ENCODE measurements at regions not wholly inside any gene's neighbourhood (a gene's known extent, or its start where the extent isn't known, plus 50 kb on each side); places are given as distances from the start of the nearest gene placed in this dataset.
A peak's percentile ranks its signal among the peaks of the same experiment; 100 is the strongest.

DNA sequence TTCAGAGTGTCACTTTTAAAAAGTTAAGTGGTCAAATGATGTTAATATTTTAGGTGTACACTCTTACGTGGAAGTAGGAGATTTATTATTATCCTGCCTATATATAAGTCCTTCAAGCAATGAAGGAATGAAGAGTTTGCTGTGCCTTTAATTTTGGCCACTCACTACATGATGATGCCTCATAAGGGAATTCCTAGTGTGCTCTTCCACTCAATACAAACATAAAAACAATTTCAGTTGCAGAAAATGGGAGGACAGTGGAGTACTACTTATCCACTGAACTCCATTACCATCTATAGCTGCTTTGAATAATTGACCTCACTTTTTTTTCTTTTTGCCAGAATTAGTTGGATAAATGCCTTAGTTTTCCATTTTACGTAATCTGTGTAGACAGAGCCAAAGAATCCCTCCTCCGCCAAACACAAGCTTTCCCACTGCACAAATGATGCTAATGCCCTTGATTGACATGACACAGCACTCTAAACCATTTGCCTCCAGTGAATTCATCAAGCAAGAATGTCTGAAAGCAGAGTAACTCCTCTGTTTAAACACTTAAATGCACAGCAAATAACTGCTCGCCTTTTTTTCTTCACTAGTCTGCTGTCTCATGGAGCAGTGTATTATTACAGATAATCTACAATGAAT is 751.1 kb upstream of the FANCL start:
- DNase-seq, result peak; percentile 39

DNA sequence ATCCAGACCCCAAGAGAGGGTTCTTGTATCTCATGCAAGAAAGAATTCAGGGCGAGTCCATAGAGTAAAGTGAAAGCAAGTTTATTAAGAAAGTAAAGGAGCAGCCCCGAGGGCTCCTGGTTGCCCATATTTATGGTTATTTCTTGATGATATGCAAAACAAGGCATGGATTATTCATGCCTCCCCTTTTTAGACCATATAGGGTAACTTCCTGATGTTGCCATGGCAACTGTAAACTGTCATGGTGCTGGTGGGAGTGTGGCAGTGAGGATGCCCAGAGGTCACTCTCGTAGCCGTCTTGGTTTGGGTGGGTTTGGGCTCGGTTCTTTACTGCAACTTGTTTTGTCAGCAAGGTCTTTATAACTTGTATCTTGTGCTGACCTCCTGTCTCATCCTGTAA is 750.2 kb upstream of the FANCL start:
- no peak for DNase-seq

DNA sequence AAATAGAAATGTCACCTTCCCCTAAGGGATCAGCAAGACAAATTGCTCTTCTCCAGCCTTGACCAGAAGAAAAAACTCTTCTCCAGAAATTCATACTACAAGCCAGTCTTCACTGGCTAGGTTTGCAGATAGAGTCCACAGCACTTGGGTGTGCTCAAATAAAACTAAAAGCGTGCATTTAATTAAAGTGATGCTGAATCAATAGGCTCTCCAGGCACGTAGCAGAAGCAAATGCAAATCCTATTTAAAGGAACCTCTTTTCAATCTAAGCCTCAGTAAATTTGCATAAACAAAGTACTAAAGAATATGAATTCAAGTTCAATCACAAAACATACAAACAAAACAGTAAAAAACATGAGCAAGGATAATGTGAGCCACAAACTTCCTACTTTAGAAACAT is 744.4 kb upstream of the FANCL start:
- no peak for DNase-seq

DNA sequence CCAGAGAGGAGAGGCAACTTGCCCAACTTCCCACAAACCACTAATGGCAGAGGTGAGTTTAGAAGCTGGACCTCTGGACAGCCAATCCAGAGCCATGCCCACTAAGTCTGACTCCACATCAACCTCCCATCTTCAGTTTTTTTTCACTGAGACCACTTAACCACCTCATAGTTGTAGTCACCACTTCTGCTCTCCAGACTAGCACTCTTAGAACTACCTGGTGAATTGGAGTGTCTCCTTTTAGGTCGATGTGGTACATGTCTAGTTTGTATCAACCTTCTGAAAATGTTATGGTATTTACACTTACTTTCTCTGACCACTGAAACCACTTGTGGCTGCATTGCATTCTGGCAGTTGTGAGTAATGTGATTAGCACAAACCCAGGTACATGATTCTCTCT is 743.6 kb upstream of the FANCL start:
- DNase-seq, result no peak

DNA sequence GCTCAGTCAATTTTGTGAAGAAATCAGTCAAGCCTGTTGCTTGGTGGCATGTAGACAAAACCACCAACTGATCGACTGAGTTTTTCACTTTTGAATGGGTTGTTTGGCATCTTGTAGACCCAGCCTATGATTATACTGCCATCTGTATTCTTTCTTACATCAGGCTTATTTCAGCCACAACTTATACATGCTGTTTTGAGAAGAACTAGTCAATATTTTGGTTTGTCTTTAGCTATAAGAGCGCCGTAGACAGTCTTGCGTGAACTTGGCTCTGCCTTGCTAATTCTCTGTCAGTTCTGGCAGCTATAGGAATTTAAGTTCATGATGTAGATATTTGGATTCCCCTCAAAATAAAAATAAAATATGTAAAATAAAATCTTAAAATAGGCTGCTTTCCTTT is 742.0 kb upstream of the FANCL start:
- DNase-seq, result no peak

DNA sequence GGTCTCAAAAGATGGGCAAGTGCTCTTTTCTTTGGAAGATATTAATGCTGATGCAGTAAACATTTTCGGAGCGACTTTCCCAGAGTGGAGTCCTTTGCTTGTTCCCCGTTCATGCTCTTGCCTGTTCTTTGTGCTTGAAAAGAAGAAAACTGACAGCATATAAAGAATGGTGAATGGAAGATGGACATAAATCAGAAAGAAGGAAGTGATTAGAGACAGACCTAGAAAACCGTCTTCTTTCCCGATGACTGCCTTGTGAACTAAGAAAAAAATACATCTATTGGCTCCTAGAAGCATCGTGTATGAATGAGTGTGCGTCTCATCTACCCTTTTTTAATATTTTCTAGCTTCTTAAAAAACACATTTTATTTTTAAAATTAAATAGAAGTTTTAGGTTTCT is 740.1 kb upstream of the FANCL start:
- no peak for DNase-seq

DNA sequence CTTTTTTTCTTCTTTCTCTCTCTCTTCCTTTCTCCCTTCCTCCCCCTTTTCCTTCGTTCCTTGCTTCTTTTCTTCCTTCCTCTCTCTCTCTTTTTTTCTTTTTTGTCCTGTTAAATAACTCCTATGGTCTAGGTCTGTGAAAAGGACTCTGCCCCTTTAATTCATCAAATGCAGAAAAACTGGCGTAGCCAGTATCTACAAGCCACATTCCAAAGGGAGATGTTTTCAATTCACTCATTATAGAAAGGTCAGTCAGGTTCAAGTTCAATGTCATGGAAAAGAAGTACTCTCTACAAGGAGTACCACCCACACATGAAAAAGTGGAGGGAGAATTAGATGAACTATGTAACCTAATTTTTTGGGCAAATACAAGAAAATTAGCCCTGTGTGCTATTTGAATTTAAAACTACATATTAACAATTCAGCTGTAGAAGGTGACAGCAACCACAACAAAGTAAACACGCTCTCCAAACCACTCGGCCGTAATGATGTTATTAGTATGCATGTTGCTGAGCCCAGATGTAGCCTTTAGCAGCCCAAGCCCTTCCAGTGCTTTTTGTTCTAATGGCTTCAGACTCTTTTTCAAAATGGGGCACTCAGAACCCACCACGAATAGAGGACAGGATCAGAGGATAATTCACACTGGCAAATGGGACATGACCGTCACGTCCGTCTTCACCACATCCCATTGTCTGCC is 735.4 kb upstream of the FANCL start:
- no peak for DNase-seq

DNA sequence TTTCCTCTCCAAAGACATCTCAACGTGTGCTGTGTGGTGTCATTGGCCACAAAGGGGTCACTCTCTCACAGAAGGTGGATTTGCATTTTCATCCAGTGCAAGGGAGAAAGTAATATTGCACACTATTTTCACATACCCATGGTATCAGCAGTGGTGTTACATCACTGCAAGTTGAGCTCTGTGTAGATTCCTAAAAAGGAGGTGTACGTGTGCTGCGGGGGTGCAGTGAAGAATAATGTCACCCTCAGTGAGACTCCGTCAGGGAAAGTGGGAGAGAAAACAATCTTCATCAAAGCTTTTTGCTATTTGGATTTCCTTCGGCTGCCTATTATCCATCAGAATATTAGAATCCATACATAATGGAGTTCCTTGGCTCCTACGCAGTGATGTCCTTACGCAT is 733.8 kb upstream of the FANCL start:
- no peak for DNase-seq

DNA sequence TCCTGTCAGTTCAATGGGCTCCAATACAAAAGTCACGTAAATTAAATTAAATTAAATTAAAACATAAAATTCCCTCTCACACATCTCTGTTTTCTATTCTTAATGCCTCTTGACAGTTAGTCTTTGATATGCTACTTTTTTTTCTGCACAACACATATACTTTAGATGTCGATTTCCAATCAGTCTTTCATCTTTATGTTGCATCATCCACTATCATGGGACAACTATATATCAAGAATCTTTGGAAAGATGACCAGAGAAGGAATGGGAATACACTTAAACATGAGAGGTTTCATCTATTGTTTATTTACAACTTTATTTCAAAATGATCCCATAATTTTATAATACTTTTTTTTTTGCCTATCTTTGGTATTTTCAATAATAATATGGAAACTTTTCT is 733.3 kb upstream of the FANCL start:
- no peak for DNase-seq

DNA sequence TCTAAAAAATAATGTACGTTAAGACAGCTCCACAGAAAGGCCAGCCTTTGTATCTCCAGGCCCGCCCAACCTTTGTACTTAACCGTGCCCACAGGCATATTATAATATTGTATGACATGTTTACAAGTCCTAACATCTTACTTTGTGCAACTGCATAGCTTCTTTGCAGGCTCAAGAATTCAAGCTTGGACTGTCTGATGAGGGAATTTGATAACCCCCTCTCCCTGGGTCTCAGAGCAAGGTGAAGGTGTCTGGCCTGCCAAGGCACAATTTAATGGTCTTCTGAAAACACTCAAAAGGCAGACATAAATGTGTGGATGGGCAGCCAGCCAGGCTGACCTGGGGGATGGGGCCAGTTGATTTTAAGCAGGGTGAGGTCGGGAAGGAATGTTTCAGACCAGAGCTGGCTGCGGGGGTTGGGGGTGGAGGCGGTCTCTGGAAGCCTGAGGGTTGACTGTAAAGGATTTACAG is 732.7 kb upstream of the FANCL start:
- DNase-seq, result no peak

DNA sequence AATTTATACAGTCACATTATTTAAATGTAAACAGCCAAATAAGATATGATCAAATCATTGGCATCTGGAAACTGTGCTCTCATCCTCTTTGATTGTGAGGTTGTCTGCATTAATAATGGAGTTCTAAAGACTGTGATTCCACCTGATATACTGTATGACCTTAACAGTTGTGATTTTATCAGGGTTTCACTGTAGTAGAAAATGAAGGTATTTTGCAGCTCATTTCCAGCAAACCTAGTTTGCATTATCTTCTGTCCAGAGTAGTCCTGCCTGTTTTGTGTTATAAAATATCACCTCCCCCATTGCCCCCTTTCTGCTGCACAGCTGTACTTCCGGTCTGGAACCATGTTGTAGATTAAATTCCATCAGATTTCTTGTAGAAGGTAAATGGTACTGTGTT is 731.6 kb upstream of the FANCL start:
- DNase-seq, result no peak

DNA sequence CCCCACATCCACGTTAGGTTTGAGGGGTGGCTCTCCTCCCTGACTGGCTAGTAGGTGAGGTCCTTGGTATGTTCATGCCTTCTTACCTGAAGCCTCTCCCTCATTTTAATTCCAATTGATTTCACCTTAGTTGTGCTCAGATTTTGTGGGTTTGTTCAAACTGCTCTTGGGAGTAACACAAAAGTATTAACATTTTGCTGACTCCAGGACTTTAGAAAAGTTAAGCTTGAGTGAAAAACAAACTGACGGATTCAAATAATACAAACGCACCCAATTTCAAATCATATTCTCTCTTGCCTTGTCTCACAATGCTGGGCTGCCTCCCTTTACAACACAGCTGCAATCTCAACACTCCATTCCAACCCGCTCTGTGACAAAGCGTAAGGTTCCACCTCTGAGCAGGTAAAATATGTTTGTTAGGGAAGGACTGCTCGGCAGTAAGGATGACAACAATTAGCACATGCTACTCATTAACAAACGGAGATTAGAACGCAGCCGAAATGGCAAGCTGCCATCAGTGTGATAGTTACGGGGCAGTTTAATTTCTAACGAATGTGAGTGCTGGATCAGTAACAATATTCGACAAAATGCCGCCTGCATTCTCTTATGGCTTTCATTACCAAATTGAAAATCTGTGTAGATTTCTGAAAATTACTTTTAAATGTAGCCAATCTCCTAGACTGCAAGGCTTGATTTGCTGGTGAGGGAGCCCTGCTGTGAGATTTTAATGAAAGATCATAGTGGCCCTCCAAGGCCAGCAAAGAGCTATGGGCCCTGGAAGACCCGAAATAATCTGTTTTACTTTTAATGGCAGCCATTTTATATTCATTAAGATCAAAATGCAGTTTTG is 730.6 kb upstream of the FANCL start:
- peak; percentile 32 for DNase-seq

DNA sequence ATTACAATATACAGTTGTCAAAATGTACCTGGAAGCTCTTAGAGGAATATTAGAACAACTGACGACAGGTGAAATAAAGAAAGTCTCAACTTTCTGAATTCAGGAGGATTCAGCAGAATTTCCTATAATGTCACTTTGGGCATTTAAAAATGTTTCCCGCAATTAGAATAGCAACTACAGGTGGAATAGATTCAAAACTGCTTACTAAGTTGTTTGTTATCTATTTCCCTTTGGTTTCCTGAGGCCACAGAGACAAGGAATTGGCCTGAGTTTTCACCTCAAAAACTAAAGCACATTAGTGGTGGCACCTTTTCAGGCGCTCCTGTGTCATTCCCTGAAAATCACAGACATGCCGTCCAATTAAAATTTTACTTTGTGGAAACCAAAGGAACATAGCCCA is 729.2 kb upstream of the FANCL start:
- no peak for DNase-seq

DNA sequence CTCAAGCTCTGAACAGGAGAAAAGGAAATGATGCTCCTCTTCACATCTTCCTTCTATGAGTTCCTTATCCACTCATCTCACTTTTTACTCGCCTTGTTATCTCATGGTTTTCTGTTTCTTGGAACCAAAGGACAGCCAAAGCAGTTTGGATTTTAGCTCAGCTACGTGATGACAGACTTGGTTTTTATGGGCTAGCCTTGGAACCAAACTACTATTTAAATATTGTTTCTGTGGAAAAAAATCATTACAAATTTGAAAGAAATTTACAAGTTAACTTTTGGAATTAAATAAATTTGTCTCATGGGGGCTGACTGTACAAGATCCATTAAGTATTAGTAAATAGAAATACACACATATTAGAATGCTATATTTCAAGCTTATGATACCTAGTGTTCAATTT is 727.8 kb upstream of the FANCL start:
- DNase-seq, result no peak

DNA sequence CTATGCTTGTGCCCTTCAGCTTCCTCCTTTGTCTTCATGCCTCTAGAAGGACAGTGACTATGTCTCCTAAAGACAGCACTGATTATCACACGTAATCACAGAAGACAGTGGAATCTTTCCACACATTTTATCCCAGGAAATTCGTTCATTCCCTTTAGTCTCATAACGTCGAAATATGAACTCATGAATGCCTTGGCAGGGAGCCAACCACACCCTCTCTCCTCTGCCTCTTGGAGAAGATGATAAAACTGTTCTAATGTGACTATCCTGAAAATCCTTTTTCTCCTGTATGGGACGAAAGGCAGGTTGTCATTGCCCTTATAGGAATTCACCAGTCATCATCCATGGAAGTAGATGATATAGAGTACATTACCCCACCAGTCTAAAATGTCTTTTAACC is 726.6 kb upstream of the FANCL start:
- DNase-seq, result no peak

DNA sequence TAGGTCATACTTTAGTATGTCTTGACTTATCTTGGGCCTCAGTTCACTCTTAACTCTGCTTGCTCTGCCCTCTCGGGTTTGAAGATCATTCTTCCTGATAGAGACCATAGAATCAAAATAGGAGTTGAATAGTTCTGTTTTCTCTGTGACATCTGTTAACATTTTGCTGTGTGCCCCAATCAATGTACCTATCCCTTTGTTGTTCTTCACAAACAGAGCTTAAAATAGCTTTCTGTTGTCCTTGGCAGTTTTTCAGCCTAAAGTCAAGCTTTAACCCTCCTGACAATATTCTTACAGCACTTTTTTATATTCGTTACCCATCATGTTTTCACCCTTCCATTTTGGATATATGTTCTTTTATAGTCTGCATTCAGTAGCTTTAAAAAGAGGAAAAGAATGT is 724.5 kb upstream of the FANCL start:
- DNase-seq, result no peak

DNA sequence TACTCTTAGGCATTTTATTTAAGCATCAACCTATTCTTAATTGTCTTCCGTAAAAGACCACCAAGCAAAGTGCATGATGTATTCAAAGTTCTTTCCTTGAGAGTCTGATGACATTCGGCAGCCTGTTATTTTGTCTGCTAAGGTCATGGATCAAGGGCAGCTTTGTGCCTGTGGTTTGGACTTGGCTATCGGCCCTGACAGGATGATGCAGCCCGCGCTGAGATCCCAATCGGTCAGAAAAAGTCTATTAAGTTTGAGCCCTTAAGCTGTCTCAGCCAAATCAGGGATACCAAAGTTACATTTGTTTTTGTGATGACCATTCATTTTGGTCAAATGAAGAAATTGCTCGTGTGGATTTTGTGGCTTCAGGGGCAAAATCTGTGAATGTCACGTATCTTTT is 718.9 kb upstream of the FANCL start:
- no peak for DNase-seq

DNA sequence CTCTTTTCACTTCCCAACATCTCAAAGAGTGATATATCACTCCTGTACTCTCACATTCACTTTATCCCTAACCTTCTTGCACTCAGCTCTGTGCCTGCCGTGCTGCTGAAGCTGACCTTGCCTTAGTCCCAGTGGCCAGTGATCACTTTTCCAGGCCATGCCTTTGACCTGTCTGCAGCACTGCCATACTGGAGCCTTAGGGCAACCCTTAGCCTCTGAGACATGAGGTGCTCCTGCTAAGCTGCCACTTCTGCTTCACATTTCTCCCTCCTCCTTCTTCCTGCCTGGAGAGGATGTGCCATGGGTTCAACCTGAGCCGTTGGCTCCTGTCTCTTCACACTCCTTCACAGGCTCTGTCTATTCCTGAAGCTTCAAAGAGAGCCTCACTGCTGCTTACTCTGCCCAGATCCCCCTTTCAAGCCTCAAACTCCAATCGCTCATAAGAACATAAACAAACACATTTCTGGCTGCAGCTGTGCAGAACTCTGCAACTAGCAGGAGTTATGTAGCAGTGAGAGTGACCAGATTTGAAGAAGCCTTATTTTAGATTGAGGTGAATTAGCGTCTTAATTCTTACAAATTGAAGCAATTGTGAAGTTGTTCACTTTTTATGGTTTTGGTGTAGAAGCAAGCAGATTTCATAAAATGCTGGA is 716.2 kb upstream of the FANCL start:
- no peak for DNase-seq

DNA sequence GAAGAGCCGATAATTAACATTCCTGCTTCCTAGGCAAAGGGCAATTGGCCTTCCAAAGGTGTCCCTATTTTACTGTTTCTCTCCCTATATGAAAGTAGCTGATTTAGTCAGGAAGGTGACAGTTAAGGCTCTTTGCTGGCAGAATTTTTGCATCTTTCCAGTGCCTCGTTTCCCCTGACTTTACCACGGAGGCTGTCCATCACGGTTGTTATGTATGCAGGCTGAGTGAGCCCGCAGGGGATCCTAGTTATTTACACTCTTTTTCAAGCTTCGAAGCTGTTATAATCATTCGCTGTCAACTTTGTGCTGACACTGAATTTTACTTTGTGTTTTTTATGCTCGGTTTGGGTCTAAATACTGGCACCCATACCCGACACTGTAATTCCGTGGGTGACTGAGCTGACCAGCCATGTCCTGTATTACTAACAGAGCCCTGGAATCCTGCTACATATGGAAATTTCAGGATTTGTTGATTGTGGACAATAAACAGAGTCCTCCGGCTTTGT is 713.8 kb upstream of the FANCL start:
- no peak for DNase-seq

DNA sequence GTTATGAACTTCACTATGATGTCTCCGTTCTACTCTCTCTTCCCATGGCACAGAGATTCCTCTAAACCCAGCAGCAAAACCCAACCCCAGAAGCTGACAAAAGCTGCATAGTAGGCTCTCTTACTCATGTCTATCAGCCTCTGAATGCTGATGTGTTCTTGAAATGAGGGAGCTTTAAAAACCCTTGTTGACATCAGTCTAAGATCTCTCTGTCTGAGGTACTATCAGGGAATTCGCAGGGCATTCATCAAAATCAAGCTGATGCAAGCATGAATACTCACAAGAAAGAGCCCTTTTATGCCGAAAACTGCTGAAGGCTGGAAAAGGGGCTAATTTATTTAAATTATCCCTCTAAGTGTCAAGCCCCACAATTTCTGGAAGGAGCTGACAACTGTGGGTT is 710.6 kb upstream of the FANCL start:
- no peak for DNase-seq

DNA sequence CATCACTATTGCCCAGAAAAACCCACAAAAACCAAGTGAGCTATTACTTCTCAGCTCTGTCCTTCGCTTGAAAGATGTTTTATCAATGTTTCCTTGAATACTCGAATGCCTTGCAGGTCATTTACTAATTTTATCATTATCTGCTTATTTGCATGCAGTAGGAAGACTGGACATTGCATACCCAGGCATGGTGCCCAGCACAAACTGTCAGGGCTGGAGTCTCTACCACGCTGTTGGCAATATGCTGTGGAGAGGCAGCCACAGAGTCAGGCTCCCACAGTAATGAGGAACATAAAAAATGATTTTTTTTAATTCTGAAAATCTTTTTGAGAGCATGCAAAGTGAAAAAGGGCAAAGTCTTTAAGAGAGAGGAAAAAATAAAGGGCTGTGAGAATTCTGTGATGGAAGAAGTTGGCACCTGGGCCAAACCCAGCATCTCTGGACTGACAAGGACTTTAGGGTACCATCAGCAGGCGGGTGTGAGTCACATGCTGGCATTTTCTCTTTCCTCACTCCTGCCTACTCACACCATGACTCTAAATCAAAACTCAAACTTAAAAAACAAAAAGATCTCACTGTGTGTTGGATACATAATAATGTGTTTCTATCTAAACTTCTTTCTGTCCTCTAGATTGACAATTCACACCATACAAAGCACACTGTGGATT is 709.8 kb upstream of the FANCL start:
- DNase-seq, result no peak

DNA sequence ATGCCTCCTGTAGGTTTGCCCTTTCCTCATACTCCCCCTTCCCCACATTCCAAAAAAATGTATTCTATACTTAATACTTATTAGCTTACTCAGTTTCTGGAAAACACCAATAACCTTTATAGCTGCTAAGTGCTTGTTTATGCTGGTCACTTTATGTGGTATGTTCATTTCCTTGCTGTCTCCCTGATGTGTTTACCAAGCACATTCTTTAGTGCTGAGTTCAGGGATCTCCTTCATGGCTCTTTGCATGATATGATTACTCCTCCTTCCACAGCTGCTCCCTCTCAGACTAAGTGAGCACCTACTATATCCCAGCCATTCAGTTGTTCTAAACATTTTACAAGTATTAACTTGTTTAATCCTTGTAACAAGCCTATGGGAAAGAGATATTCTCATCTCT is 698.3 kb upstream of the FANCL start:
- DNase-seq, result no peak

Measured in skin of body (tissue), 1 donor.